T-helper 2 cell treated with Interferon-gamma antibody and Interleukin-4, amounts not matched to agents 5 μg/mL and 100 μg/mL, for 36 hours (primary cell): ENCODE measurements at regions not wholly inside any gene's neighbourhood (a gene's known extent, or its start where the extent isn't known, plus 50 kb on each side); places are given as distances from the start of the nearest gene placed in this dataset.

ENCODE experiments used
- DNase-seq: peaks from one replicate; pipeline ENCODE4 v3.0.0; 2021; ENCODE audit warnings: low spot score
- H3K27ac Mint-ChIP-seq: one replicate; pipeline ENCODE4 v1.8.0; 2021; ENCODE audit warnings: mild to moderate bottlenecking, mixed read lengths
- H3K27me3 Mint-ChIP-seq: one replicate; pipeline ENCODE4 v1.8.0; 2021; ENCODE audit warnings: low read depth, mixed read lengths
- H3K36me3 Mint-ChIP-seq: one replicate; pipeline ENCODE4 v1.8.0; 2021; ENCODE audit warnings: low read depth, mixed read lengths
- H3K4me1 Mint-ChIP-seq: one replicate; pipeline ENCODE4 v1.8.0; 2021; ENCODE audit warnings: low read depth, mixed read lengths
- H3K4me3 Mint-ChIP-seq: one replicate; pipeline ENCODE4 v1.8.0; 2022; ENCODE audit warnings: mild to moderate bottlenecking, moderate library complexity, mixed read lengths
- H3K9me3 Mint-ChIP-seq: one replicate; pipeline ENCODE4 v1.8.0; 2021; ENCODE audit warnings: mixed read lengths

DNA sequence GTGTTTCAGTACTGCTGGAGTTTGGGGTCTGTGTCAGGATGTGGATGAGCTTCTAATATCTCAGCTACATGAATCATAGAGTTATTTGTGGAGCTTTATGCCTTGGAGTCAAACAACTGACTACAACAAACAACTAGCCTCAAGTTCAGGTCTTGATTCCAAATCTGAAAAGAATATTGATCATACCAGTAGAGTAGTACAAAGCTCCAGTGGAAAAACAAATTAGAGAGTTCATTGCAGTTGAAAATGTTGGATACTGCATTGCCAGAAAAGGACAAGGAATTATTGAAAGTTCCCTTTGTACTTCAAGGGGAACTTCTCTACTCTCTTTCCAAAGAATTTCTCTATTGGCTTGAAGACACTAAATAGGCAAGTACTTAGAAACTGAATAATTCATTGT is 117.6 kb upstream of the CTTNBP2 start:
- Mint-ChIP-seq H3K27ac (no peak overlapping the region), H3K4me1 (no peaks in the 10 kb centered on the region), H3K36me3 (no peaks in the 10 kb centered on the region), H3K27me3 (no peaks in the 10 kb centered on the region), H3K9me3 (no peaks in the 10 kb centered on the region), H3K4me3 (no peak overlapping the region)
- DNase-seq, result no peak

GRCh38 chr7:117992635-117993376 is 119.6 kb upstream of the CTTNBP2 start:
- Mint-ChIP-seq H3K27ac (no peak overlapping the region), H3K36me3 (no peaks in the 10 kb centered on the region), H3K4me3 (no peak overlapping the region), H3K27me3 (no peaks in the 10 kb centered on the region), H3K9me3 (no peaks in the 10 kb centered on the region), H3K4me1 (no peaks in the 10 kb centered on the region)
- no peak for DNase-seq

DNA sequence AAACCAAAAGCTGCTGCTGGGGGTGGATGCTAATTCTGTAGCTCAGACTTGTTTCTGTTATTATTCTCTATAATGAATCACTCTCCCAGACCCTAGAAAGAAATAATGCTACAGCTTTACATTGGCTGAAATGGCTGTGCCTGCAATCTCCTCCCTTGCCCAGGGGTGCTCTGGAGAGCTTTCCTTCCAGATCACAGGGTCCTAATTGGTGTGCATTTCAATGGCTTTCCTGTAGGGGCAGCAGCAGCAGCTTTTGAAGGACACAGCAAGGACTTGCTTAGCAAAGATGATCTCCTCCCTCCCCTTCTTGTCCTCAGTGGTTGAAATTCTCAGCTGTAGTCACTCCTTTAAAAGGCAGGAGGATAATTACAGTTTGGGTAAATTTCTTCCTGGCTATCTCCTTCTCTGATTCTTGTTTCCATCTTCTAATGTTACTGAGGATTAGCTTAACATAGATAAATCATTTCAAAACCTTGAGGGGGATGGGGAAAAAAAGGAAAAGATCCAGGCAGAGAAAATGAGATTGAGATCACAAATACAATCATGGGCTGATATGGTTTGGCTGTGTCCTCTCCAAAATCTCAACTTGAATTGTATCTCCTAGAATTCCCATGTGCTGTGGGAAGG is 120.2 kb upstream of the CTTNBP2 start:
- no peak overlapping the region for H3K4me3 Mint-ChIP-seq
- no peaks in the 10 kb centered on the region for H3K9me3 Mint-ChIP-seq
- DNase-seq, result no peak
- no peaks in the 10 kb centered on the region for H3K4me1 Mint-ChIP-seq
- H3K27ac Mint-ChIP-seq, result no peak overlapping the region
- no peaks in the 10 kb centered on the region for H3K27me3 Mint-ChIP-seq
- no peaks in the 10 kb centered on the region for H3K36me3 Mint-ChIP-seq

- H3K9me3 Mint-ChIP-seq, result no peaks in the 10 kb centered on the region
- H3K27me3 Mint-ChIP-seq, result no peaks in the 10 kb centered on the region
- H3K27ac Mint-ChIP-seq, result no peak overlapping the region
- DNase-seq, result no peak
- H3K36me3 Mint-ChIP-seq, result no peaks in the 10 kb centered on the region
- H3K4me1 Mint-ChIP-seq, result no peaks in the 10 kb centered on the region
- no peak overlapping the region for H3K4me3 Mint-ChIP-seq
These were observed 122.8 kb upstream of the CTTNBP2 start for GRCh38 chr7:117995850-117996650.

GRCh38 chr7:117997862-117998825 is 124.9 kb upstream of the CTTNBP2 start:
- Mint-ChIP-seq H3K36me3 (no peaks in the 10 kb centered on the region), H3K4me3 (no peak overlapping the region), H3K9me3 (no peaks in the 10 kb centered on the region), H3K27me3 (no peaks in the 10 kb centered on the region), H3K4me1 (no peaks in the 10 kb centered on the region), H3K27ac (no peak overlapping the region)
- no peak for DNase-seq

DNA sequence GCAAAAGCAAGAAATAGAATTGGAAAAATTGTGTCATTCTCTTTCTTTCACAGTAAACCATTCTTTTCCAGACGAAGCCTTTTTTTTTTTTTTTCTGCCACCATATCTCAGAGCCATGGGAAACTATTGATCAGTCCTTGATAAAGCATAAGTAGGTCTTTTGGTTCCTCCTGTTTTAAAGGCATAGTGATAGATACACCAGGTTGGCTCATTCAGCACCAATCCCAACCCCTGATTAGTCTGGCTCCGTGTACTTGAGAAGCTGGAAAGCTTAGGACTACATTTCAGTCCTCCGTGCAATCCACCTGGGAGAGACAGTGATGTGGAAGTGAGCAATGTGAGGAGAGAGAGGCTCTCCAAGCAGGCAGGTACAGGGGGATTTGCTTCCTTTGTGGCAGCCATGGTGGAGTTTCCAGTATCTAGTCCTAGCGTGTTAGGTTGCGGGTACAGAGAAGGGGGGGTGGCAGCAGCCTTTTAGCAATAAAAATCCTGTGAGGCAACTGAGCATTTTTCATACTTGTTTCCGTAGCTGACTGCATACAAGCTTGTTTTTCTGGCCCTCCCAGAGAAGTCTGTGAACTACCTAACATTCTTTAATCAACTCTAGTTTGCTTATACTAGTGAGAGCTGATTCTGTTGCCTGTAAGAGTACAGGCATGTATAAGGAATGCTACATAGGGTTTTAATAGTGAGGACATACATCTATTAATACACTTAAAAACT is 127.4 kb upstream of the CTTNBP2 start:
- Mint-ChIP-seq H3K27me3 (no peaks in the 10 kb centered on the region), H3K4me3 (no peak overlapping the region), H3K36me3 (no peaks in the 10 kb centered on the region), H3K27ac (no peak overlapping the region), H3K4me1 (no peaks in the 10 kb centered on the region), H3K9me3 (no peaks in the 10 kb centered on the region)
- DNase-seq, result no peak

- Mint-ChIP-seq H3K4me3 (no peak overlapping the region), H3K4me1 (no peaks in the 10 kb centered on the region), H3K9me3 (no peaks in the 10 kb centered on the region), H3K36me3 (no peaks in the 10 kb centered on the region), H3K27me3 (no peaks in the 10 kb centered on the region), H3K27ac (no peak overlapping the region)
- DNase-seq, result no peak
These were observed 130.2 kb upstream of the CTTNBP2 start for GRCh38 chr7:118003476-118003875.

GRCh38 chr7:118005026-118005425 is 131.8 kb upstream of the CTTNBP2 start:
- Mint-ChIP-seq H3K36me3 (no peaks in the 10 kb centered on the region), H3K9me3 (no peaks in the 10 kb centered on the region), H3K4me3 (no peak overlapping the region), H3K27ac (no peak overlapping the region), H3K4me1 (no peaks in the 10 kb centered on the region), H3K27me3 (no peaks in the 10 kb centered on the region)
- no peak for DNase-seq

GRCh38 chr7:118006979-118007378 is 133.7 kb upstream of the CTTNBP2 start:
- Mint-ChIP-seq H3K27ac (no peak overlapping the region), H3K4me3 (no peak overlapping the region), H3K4me1 (no peaks in the 10 kb centered on the region), H3K36me3 (no peaks in the 10 kb centered on the region), H3K9me3 (no peaks in the 10 kb centered on the region), H3K27me3 (no peaks in the 10 kb centered on the region)
- DNase-seq, result no peak

GRCh38 chr7:118009419-118009818 is 136.2 kb upstream of the CTTNBP2 start:
- Mint-ChIP-seq H3K9me3 (no peaks in the 10 kb centered on the region), H3K27ac (no peak overlapping the region), H3K4me1 (no peaks in the 10 kb centered on the region), H3K36me3 (no peaks in the 10 kb centered on the region), H3K27me3 (no peaks in the 10 kb centered on the region), H3K4me3 (no peak overlapping the region)
- DNase-seq, result no peak

- no peaks in the 10 kb centered on the region for H3K4me1 Mint-ChIP-seq
These were observed 138.4 kb upstream of the CTTNBP2 start for GRCh38 chr7:118011652-118012051.

GRCh38 chr7:118013252-118014010 is 140.2 kb upstream of the CTTNBP2 start:
- Mint-ChIP-seq H3K4me3 (no peak overlapping the region), H3K27ac (no peak overlapping the region), H3K27me3 (no peaks in the 10 kb centered on the region), H3K4me1 (no peaks in the 10 kb centered on the region), H3K9me3 (peaks cover 5% of the 10 kb centered on the region), H3K36me3 (no peaks in the 10 kb centered on the region)
- DNase-seq, result no peak

More at GRCh38 chr7:118011652-118012051, 138.4 kb upstream of the CTTNBP2 start:
- DNase-seq, result no peak
- H3K36me3 Mint-ChIP-seq, result no peaks in the 10 kb centered on the region
- H3K9me3 Mint-ChIP-seq, result no peaks in the 10 kb centered on the region
- no peak overlapping the region for H3K27ac Mint-ChIP-seq
- no peaks in the 10 kb centered on the region for H3K27me3 Mint-ChIP-seq
- no peak overlapping the region for H3K4me3 Mint-ChIP-seq
